K562 (cell line): ENCODE measurements at regions not wholly inside any gene's neighbourhood (a gene's known extent, or its start where the extent isn't known, plus 50 kb on each side); places are given as distances from the start of the nearest gene placed in this dataset.

Experiments used
- ATAC-seq: fragments of 200-7000 bp; cut with Tn5 transposase; 3 replicates; pipeline ENCODE4 v1.9.1; 2020; ENCODE audit warnings: moderate library complexity
- BruUV-seq: library from RNA; stranded (reverse); fragments of 400-500 nt; replicated peaks from 2 replicates; lab custom pipeline; 2021; lab: Mats Ljungman, UMichigan
- CTCF ChIA-PET: fragments of 300-600 bp; formaldehyde crosslinking; extraction: SDS; loops from one replicate; lab custom pipeline; 2021; ENCODE audit warnings: low intra/inter-chr PET ratio; lab: Yijun Ruan, JAX
- POLR2A ChIA-PET: fragments of 300-600, 350-650 bp; sonication (Branson Sonifier 250); formaldehyde crosslinking; extraction: SDS; loops from one replicate; lab custom pipeline; 2021; ENCODE audit warnings: antibody characterized with exemption, inconsistent platforms; lab: Yijun Ruan, JAX
- DNase-seq, 4 experiments: peaks; one replicate each; pipeline versions ENCODE4 v3.0.0 to v3.0.0-alpha.2; 2011 to 2018; ENCODE audit warnings: low spot score in 3 of 4, mixed read lengths in 3 of 4; ENCODE audit errors: extremely low read depth in 1 of 4
- FAIRE-seq: peaks from 2 replicates; lab custom pipeline; 2011; peaks lifted over from hg19 to GRCh38; lab: Jason Lieb, UNC
- H2AFZ ChIP-seq: 2 replicates; pipeline ENCODE4 v1.6.0; 2011; ENCODE audit warnings: low read depth, low read length, control low read depth, inconsistent platforms
- H3K27ac ChIP-seq: fragments of 200-600 bp; 3 replicates; pipeline ENCODE4 v1.8.0; 2011; ENCODE audit warnings: low read depth, mild to moderate bottlenecking, control low read depth, inconsistent platforms, low read length, moderate library complexity, mixed read lengths; ENCODE audit errors: extremely low read depth
- H3K27me3 ChIP-seq, 2 experiments: fragments of 300-600 bp in 1 of 2; 2 replicates in 1 of 2; 3 replicates in 1 of 2; pipeline versions ENCODE4 v1.6.0 to v1.8.0; 2011; ENCODE audit warnings: inconsistent platforms in 2 of 2, low read length in 2 of 2, mild to moderate bottlenecking in 1 of 2, mixed read lengths in 1 of 2, moderate library complexity in 1 of 2; ENCODE audit not compliant: control insufficient read depth in 2 of 2, insufficient read depth in 2 of 2
- H3K36me3 ChIP-seq: fragments of 300-600 bp; 3 replicates; pipeline ENCODE4 v1.8.0; 2011; ENCODE audit warnings: mild to moderate bottlenecking, low read length, inconsistent platforms; ENCODE audit not compliant: control insufficient read depth, insufficient read depth
- H3K4me1 ChIP-seq, 2 experiments: fragments of 200-600 bp in 1 of 2; replicated peaks in 1 of 2; 2 replicates in 1 of 2; 3 replicates in 1 of 2; pipeline versions ENCODE4 v1.5.1 to v1.8.0; 2011; ENCODE audit warnings: inconsistent platforms in 2 of 2, low read length in 2 of 2, mild to moderate bottlenecking in 1 of 2, mixed read lengths in 1 of 2, moderate library complexity in 1 of 2; ENCODE audit not compliant: control insufficient read depth in 2 of 2, insufficient read depth in 2 of 2
- H3K4me2 ChIP-seq: 2 replicates; pipeline ENCODE4 v1.6.1; 2011; ENCODE audit warnings: low read length, control low read depth, inconsistent platforms, mixed read lengths; ENCODE audit not compliant: insufficient read depth
- H3K4me3 ChIP-seq: fragments of 200-600 bp; sonication (generic), shearing (Covaris generic); 2 replicates; pipeline ENCODE4 v1.5.1; 2016; ENCODE audit warnings: control low read depth, inconsistent platforms
- H3K79me2 ChIP-seq: fragments of 200-600 bp; 3 replicates; pipeline ENCODE4 v1.8.0; 2011; ENCODE audit warnings: low read length, inconsistent platforms; ENCODE audit not compliant: control insufficient read depth, insufficient read depth
- H3K9ac ChIP-seq, 2 experiments: 2 replicates each; pipeline versions ENCODE4 v1.6.0 to v1.6.1; 2011; ENCODE audit warnings: low read depth in 2 of 2, low read length in 2 of 2, control low read depth in 1 of 2, inconsistent platforms in 1 of 2, mild to moderate bottlenecking in 1 of 2, mixed read lengths in 1 of 2; ENCODE audit not compliant: insufficient read depth in 1 of 2
- H3K9me1 ChIP-seq: one replicate; pipeline ENCODE4 v1.6.0; 2011; ENCODE audit warnings: inconsistent platforms, mild to moderate bottlenecking, low read length, moderate library complexity; ENCODE audit not compliant: control insufficient read depth, insufficient read depth
- H3K9me3 ChIP-seq: replicated peaks from 2 replicates; pipeline ENCODE4 v1.5.1; 2011; ENCODE audit warnings: low read depth, low read length, inconsistent platforms; ENCODE audit not compliant: control insufficient read depth, insufficient read depth
- H4K20me1 ChIP-seq: replicated peaks from 2 replicates; pipeline ENCODE4 v1.6.1; 2011; ENCODE audit warnings: low read length, inconsistent platforms, mixed read lengths; ENCODE audit not compliant: control insufficient read depth, insufficient read depth
- BHLHE40 ChIP-seq: IDR thresholded peaks from 2 replicates; pipeline ENCODE4 v1.6.1; 2011; ENCODE audit warnings: low read length, improper control_type of control experiment
- MEIS2 ChIP-seq: fragments of 450-650 bp; IDR thresholded peaks from 2 replicates; pipeline ENCODE4 v1.6.1; 2014; ENCODE audit warnings: mild to moderate bottlenecking; ENCODE audit not compliant: partially characterized antibody
- MTF1 ChIP-seq: fragments of 250-450 bp; sonication (Bioruptor Pico); IDR thresholded peaks from 2 replicates; pipeline ENCODE4 v1.9.0; 2021; ENCODE audit warnings: moderate library complexity, mild to moderate bottlenecking, inconsistent platforms, borderline replicate concordance
- NFIC ChIP-seq: fragments of 450-650 bp; IDR thresholded peaks from 2 replicates; pipeline ENCODE4 v1.6.1; 2017; ENCODE audit warnings: mild to moderate bottlenecking, inconsistent platforms
- PHF21A ChIP-seq: fragments of 450-650 bp; IDR thresholded peaks from 2 replicates; pipeline ENCODE4 v1.6.1; 2017; ENCODE audit warnings: low read depth, borderline replicate concordance
- ZMIZ1 ChIP-seq, 2 experiments: fragments of 150-350 bp in 1 of 2; IDR thresholded peaks; 2 replicates each; pipeline ENCODE4 v1.6.1; 2012 to 2016; ENCODE audit warnings: low read depth in 2 of 2, low read length in 2 of 2, mild to moderate bottlenecking in 1 of 2, moderate library complexity in 1 of 2
- ZNF282 ChIP-seq: sonication (generic); formaldehyde crosslinking; IDR thresholded peaks from 2 replicates; pipeline ENCODE4 v1.8.1; 2023; ENCODE audit warnings: missing genetic modification reagents
- ZNF589 ChIP-seq: fragments of 200-800 bp; sonication (Bioruptor generic); IDR thresholded peaks from 2 replicates; pipeline ENCODE4 v1.6.1; 2016; ENCODE audit warnings: low read depth, missing genetic modification characterization, missing compliant biosample characterization
- WGBS: fragments of 100-300 bp; shearing (Covaris generic); methylation state at CpG from one replicate; pipeline ENCODE4 v1.1.6; 2016; ENCODE audit warnings: low coverage, mixed read lengths; ENCODE audit not compliant: insufficient coverage; ENCODE audit errors: missing lambda C conversion rate; 5-methylcytosine and 5-hydroxymethylcytosine counted together
- in situ Hi-C: fragments of 300-500 bp; cut with MboI; formaldehyde crosslinking; loops from 4 replicates; pipeline ENCODE4 v1.15.0; 2018; ENCODE audit warnings: inconsistent platforms, mixed read lengths
- intact Hi-C: fragments of 100-400 bp; cut with micrococcal nuclease; formaldehyde crosslinking; loops from 2 replicates; pipeline ENCODE4 v1.14.2; 2022
- TF ChIP-seq, protein P1 (sequence below): fragments of 450-650 bp; IDR thresholded peaks from 2 replicates; pipeline ENCODE4 v1.6.1; 2014; ENCODE audit warnings: low read depth, mild to moderate bottlenecking, moderate library complexity, borderline replicate concordance
- TF ChIP-seq, protein P2 (sequence below): fragments of 450-650 bp; IDR thresholded peaks from 2 replicates; pipeline ENCODE4 v1.6.1; 2016; ENCODE audit warnings: low read depth

DNA sequence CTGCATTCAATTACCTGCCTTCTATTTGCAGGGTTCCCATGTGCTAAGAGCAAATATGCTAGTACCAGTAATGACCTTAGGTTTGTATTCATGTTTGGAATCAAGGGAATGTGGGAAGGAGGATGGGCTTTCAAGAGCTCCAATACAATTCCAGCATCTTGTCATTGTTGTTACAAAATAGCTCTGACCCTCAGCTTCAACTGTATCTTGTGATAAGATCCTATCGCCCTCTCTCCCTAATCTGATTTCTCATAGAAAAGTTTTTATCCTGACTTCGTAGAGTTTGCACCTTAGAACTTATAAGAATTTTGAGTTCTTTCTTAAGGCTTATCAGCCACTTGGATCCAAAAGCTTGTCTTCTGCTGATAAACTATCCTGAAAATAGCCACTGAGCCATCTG, 749.5 kb upstream of the ACVR2A start:
- no peak for ATAC-seq
- Histone ChIP-seq H3K4me2 (no peak overlapping the region), H3K9ac (no peak overlapping the region), H3K27ac (no peak overlapping the region), H4K20me1 (no peaks in the 10 kb centered on the region), H3K9me1 (no peaks in the 10 kb centered on the region), H3K9me3 (no peaks in the 10 kb centered on the region; the same call in 1 of the 2 replicates), H3K36me3 (no peaks in the 10 kb centered on the region), H2AFZ (no peak overlapping the region), H3K79me2 (no peaks in the 10 kb centered on the region), H3K27me3 (no peaks in the 10 kb centered on the region), H3K4me3 (no peak overlapping the region), H3K4me1 (no peaks in the 10 kb centered on the region)
- no TSS peak for BruUV-seq
- no peak for DNase-seq
- intact Hi-C loops: no loop called here
- in situ Hi-C loops: loop anchor here (25.0 kb wide), 1 partner anchor 817 kb away; no protein-coding TSS in a partner anchor
- ChIA-PET CTCF (no interaction called here), POLR2A (no interaction called here)
- WGBS: 0% methylated on average over 2 of the region's 2 CpGs
- no peak for FAIRE-seq
- TF ChIP-seq PHF21A (no peak), ZNF282 (CRISPR knock-in tag) (no peak), ZNF589 (CRISPR knock-in tag) (no peak), ZMIZ1 (IDR thresholded peaks at IDR 0.05; ENCODE audit: low read depth in 2 of 2, low read length in 2 of 2) (no peak), NFIC (no peak), BHLHE40 (no peak), MEIS2 (no peak), MTF1 (CRISPR knock-in tag) (no peak)
- TF ChIP-seq, protein P1, sequence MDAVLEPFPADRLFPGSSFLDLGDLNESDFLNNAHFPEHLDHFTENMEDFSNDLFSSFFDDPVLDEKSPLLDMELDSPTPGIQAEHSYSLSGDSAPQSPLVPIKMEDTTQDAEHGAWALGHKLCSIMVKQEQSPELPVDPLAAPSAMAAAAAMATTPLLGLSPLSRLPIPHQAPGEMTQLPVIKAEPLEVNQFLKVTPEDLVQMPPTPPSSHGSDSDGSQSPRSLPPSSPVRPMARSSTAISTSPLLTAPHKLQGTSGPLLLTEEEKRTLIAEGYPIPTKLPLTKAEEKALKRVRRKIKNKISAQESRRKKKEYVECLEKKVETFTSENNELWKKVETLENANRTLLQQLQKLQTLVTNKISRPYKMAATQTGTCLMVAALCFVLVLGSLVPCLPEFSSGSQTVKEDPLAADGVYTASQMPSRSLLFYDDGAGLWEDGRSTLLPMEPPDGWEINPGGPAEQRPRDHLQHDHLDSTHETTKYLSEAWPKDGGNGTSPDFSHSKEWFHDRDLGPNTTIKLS: no peak
- TF ChIP-seq, protein P2, sequence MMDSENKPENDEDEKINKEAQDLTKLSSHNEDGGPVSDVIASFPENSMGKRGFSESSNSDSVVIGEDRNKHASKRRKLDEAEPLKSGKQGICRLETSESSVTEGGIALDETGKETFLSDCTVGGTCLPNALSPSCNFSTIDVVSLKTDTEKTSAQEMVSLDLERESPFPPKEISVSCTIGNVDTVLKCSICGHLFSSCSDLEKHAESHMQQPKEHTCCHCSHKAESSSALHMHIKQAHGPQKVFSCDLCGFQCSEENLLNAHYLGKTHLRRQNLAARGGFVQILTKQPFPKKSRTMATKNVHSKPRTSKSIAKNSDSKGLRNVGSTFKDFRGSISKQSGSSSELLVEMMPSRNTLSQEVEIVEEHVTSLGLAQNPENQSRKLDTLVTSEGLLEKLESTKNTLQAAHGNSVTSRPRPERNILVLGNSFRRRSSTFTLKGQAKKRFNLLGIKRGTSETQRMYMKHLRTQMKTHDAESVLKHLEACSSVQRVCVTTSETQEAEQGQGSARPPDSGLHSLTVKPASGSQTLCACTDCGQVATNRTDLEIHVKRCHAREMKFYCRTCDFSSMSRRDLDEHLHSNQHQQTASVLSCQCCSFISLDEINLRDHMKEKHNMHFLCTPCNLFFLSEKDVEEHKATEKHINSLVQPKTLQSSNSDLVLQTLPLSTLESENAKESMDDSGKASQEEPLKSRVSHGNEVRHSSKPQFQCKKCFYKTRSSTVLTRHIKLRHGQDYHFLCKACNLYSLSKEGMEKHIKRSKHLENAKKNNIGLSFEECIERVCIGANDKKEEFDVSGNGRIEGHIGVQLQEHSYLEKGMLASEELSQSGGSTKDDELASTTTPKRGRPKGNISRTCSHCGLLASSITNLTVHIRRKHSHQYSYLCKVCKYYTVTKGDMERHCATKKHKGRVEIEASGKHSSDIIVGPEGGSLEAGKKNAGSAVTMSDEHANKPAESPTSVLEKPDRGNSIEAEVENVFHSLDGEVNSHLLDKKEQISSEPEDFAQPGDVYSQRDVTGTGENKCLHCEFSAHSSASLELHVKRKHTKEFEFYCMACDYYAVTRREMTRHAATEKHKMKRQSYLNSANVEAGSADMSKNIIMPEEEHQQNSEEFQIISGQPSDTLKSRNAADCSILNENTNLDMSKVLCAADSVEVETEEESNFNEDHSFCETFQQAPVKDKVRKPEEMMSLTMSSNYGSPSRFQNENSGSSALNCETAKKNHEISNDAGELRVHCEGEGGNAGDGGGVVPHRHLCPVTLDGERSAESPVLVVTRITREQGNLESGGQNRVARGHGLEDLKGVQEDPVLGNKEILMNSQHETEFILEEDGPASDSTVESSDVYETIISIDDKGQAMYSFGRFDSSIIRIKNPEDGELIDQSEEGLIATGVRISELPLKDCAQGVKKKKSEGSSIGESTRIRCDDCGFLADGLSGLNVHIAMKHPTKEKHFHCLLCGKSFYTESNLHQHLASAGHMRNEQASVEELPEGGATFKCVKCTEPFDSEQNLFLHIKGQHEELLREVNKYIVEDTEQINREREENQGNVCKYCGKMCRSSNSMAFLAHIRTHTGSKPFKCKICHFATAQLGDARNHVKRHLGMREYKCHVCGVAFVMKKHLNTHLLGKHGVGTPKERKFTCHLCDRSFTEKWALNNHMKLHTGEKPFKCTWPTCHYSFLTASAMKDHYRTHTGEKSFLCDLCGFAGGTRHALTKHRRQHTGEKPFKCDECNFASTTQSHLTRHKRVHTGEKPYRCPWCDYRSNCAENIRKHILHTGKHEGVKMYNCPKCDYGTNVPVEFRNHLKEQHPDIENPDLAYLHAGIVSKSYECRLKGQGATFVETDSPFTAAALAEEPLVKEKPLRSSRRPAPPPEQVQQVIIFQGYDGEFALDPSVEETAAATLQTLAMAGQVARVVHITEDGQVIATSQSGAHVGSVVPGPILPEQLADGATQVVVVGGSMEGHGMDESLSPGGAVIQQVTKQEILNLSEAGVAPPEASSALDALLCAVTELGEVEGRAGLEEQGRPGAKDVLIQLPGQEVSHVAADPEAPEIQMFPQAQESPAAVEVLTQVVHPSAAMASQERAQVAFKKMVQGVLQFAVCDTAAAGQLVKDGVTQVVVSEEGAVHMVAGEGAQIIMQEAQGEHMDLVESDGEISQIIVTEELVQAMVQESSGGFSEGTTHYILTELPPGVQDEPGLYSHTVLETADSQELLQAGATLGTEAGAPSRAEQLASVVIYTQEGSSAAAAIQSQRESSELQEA: no peak
